GM13977 (cell line): ENCODE measurements at regions not wholly inside any gene's neighbourhood (a gene's known extent, or its start where the extent isn't known, plus 50 kb on each side); places are given as distances from the start of the nearest gene placed in this dataset.
"Not testable (repeated sequence)": the region's sequence is repeated elsewhere in the genome, so short reads cannot be mapped to it uniquely, and the experiment has no call there.

Experiments used
- DNase-seq: peaks from one replicate; pipeline ENCODE4 v3.0.0; 2012; ENCODE audit warnings: low spot score
- in situ Hi-C: fragments of 300-500 bp; cut with MboI; formaldehyde crosslinking; loops from one replicate; pipeline ENCODE4 v1.12.0; 2022; ENCODE audit warnings: low sequenced_read_pairs, low pct_unique_long_range_greater_than_20kb, mixed read lengths, inconsistent platforms; ENCODE audit not compliant: unreplicated experiment
- TF ChIP-seq, protein P1 (sequence below): IDR thresholded peaks from 2 replicates; pipeline ENCODE4 v1.5.1; 2012; ENCODE audit warnings: mild to moderate bottlenecking, control low read depth; ENCODE audit not compliant: insufficient read depth; ENCODE audit errors: extremely low read depth, missing control alignments

DNA sequence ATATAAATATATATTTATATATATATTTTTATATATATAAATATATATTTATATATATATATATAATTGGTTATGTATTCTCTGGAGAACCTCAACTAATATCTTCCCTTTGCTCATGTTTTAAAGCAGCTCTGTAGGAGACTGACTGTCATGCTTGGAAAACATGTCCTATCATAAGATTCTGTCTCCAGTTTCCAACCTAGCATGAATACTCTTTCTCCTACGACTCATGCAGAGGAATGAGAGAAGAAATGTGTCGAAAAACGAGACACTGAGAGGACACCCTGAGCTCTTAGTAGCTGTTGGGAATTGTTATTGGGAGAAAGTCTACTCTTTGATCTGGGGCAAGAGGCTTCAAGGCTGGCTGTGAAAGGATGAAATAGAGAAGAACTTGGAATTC is 166.5 kb upstream of the SLIT2 start:
- no peak for DNase-seq
- in situ Hi-C loops = no loop called here
- TF ChIP-seq, protein P1, sequence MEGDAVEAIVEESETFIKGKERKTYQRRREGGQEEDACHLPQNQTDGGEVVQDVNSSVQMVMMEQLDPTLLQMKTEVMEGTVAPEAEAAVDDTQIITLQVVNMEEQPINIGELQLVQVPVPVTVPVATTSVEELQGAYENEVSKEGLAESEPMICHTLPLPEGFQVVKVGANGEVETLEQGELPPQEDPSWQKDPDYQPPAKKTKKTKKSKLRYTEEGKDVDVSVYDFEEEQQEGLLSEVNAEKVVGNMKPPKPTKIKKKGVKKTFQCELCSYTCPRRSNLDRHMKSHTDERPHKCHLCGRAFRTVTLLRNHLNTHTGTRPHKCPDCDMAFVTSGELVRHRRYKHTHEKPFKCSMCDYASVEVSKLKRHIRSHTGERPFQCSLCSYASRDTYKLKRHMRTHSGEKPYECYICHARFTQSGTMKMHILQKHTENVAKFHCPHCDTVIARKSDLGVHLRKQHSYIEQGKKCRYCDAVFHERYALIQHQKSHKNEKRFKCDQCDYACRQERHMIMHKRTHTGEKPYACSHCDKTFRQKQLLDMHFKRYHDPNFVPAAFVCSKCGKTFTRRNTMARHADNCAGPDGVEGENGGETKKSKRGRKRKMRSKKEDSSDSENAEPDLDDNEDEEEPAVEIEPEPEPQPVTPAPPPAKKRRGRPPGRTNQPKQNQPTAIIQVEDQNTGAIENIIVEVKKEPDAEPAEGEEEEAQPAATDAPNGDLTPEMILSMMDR = no peak

DNA sequence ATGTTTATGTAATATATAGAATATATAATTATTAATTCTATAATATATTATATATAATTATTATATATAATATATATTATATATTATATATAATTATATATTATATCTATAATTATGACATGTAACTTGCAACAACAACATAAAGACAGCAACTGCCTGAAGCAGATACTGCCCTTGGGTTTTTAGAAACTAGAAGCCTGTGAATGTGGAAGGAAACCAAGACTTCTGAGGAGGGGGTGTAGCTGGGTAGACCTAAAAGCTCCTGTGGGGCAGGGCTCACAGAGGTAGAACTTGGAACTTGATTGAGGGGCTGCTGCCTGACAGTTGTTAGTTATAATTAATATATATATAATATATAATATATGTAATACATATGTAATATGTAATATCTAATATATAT is 167.2 kb upstream of the SLIT2 start:
- DNase-seq = no peak
- TF ChIP-seq, protein P1 = no peak
- in situ Hi-C loops = no loop called here

DNA sequence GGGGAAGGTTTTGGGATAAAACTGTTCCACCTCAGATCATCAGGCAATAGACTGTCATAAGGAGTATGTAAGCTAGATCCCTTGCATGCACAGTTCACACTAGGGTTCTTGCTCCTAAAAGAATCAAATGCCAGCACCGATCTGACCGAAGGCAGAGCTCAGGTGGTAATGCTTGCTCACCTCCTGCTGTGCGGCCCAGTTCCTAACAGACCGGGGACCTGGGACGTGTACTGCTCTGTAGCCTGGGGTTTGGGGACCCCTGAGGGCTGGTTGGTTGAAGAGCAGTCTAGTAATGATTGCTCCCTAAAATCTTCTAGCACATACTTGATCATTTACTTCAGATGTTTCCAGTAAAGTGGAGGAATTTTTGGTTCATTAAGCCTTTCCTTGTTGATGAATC is 173.1 kb upstream of the SLIT2 start:
- DNase-seq = no peak
- TF ChIP-seq, protein P1 = no peak
- in situ Hi-C loops = no loop called here

DNA sequence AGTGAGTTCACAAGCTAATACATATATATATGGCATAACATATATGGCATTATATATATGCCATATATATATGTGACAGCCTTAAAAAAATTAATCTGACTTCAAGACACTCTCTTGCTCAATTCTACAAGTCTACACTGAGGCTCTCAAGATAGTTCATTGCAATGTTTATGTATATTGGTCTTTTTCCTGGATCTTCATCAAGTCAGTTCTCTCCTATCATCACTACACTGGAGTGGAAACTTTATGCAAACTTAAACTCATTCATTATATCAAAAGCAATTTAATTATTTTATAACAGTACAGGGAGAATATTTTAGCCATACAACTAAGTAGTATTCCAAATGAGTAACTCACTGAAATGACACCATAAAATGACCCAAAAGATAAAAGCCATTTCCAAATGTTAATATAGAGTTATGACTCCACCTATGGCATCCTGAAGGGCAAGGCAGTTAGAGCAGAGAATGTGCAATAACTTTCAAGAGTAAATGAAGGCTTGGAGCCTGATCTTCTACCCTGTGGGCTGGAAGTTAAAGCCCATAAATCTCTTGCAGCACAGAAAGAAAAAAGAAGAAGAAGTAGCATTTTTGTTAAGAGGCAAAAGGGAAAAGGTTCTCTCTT is 176.3 kb upstream of the SLIT2 start:
- in situ Hi-C loops = no loop called here
- TF ChIP-seq, protein P1 = no peak
- DNase-seq = no peak

DNA sequence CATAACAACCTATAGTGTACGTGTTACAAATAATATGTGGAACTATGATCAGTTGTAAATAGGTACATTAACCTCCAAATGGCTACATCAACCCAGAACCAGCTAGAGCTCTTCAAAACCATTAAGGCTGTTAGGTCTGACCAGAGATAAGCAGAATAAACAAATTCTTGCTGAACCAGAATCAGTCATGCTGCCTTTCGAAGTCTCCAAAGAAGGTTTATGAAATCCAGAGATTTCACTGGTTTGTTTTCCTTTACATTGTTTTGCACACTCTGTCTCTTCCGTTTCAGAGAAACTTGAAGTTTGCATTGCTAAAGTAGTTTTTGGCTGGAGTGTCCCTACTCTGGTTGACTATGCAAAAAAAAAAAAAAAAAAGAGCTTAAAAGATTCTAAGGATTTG is 177.3 kb upstream of the SLIT2 start:
- in situ Hi-C loops = no loop called here
- no peak for DNase-seq
- TF ChIP-seq, protein P1 = no peak

DNA sequence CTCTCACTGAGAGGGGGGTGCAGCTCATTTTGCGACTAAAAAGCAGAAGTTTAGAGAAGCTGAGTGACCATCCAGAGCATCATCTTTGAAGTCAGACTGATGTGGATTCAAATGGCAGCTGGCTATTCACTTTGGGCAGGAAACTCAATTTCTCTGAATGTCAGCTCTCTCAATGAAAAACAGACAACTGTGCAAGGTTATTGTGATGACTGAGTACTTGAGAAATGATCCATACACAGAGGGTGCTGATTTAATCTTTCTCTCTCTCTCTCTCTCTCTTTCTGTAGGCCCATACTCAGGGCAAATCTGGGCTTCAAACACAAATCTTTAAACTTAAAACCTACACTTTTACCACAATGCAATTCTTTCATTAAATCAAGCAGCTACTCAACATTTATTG is 185.8 kb upstream of the SLIT2 start:
- TF ChIP-seq, protein P1 = no peak
- no peak for DNase-seq
- in situ Hi-C loops = no loop called here

DNA sequence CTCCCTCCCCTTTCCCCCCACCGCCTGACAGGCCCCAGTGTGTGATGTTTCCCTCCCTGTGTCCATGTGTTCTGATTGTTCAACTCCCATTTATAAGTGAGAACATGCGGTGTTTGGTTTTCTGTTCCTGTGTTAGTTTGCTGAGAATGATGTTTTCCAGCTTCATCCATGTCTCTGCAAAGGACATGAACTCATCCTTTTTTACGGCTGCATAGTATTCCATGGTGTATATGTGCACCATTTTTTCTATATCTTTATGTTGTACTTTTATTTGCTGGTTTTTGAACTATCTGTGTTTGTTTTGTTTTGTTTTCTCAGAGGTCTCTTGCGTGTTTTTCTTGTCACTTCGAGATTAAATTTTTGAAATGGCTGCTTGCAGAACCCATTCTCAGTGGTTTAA is 188.8 kb upstream of the SLIT2 start:
- in situ Hi-C loops, DNase-seq: not testable (repeated sequence)
